Endodermal cell (in vitro differentiated cells): ENCODE measurements at regions not wholly inside any gene's neighbourhood (a gene's known extent, or its start where the extent isn't known, plus 50 kb on each side); places are given as distances from the start of the nearest gene placed in this dataset.

ENCODE experiments used
- DNase-seq: peaks from one replicate; pipeline ENCODE4 v3.0.0-alpha.2; 2017
- H3K27ac ChIP-seq: 2 replicates; pipeline ENCODE4 v1.5.1; 2013; ENCODE audit warnings: mild to moderate bottlenecking, low read depth, low read length, moderate library complexity
- H3K27me3 ChIP-seq: 2 replicates; pipeline ENCODE4 v1.6.1; 2013; ENCODE audit warnings: mild to moderate bottlenecking, low read length, moderate library complexity; ENCODE audit not compliant: insufficient read depth, control insufficient read depth, poor library complexity, severe bottlenecking
- H3K36me3 ChIP-seq: 2 replicates; pipeline ENCODE4 v1.7.0; 2013; ENCODE audit warnings: mild to moderate bottlenecking, low read length, moderate library complexity; ENCODE audit not compliant: control insufficient read depth, insufficient read depth
- H3K4me1 ChIP-seq: one replicate; pipeline ENCODE4 v1.7.0; 2013; ENCODE audit warnings: low read length; ENCODE audit not compliant: control insufficient read depth, insufficient read depth
- H3K4me3 ChIP-seq: 2 replicates; pipeline ENCODE4 v1.5.1; 2013; ENCODE audit warnings: mild to moderate bottlenecking, low read length, moderate library complexity
- H3K9ac ChIP-seq: 2 replicates; pipeline ENCODE4 v1.6.1; 2013; ENCODE audit warnings: mild to moderate bottlenecking, low read length, moderate library complexity; ENCODE audit not compliant: poor library complexity, severe bottlenecking; ENCODE audit errors: extremely low read depth
- H3K9me3 ChIP-seq: 2 replicates; pipeline ENCODE4 v1.6.1; 2013; ENCODE audit warnings: mild to moderate bottlenecking, low read length, moderate library complexity; ENCODE audit not compliant: control insufficient read depth
- H3K27ac Mint-ChIP-seq: 2 replicates; pipeline ENCODE4 v1.8.0; 2020; ENCODE audit warnings: mixed read lengths
- H3K27me3 Mint-ChIP-seq: 2 replicates; pipeline ENCODE4 v1.8.0; 2021; ENCODE audit warnings: mild to moderate bottlenecking, mixed read lengths; ENCODE audit not compliant: insufficient read depth
- H3K36me3 Mint-ChIP-seq: 2 replicates; pipeline ENCODE4 v1.8.0; 2020; ENCODE audit warnings: low read depth, mixed read lengths
- H3K4me1 Mint-ChIP-seq: 2 replicates; pipeline ENCODE4 v1.8.0; 2020; ENCODE audit warnings: mixed read lengths
- H3K4me3 Mint-ChIP-seq: 2 replicates; pipeline ENCODE4 v1.8.0; 2020; ENCODE audit warnings: mild to moderate bottlenecking, moderate library complexity, mixed read lengths
- H3K9me3 Mint-ChIP-seq: 2 replicates; pipeline ENCODE4 v1.8.0; 2020; ENCODE audit warnings: mild to moderate bottlenecking, mixed read lengths
- WGBS, 2 experiments: methylation state at CpG; one replicate each; pipeline versions ENCODE4 v1.1.5 to v1.1.7; 2013; ENCODE audit warnings: missing lambda C conversion rate in 2 of 2, mixed read lengths in 1 of 2; ENCODE audit not compliant: insufficient coverage in 1 of 2, insufficient read length in 1 of 2; 5-methylcytosine and 5-hydroxymethylcytosine counted together
- TF ChIP-seq, protein P1 (sequence below): fragments of 200-600 bp; sonication (generic); conservative IDR thresholded peaks from 2 replicates; pipeline ENCODE4 v1.5.0; 2021; ENCODE audit warnings: antibody characterized with exemption, mild to moderate bottlenecking

- Histone ChIP-seq H3K36me3 (no peaks in the 10 kb centered on the region), H3K4me1 (no peaks in the 10 kb centered on the region), H3K9me3 (no peaks in the 10 kb centered on the region), H3K27me3 (no peaks in the 10 kb centered on the region), H3K4me3 (no peak overlapping the region), H3K9ac (no peak overlapping the region), H3K27ac (no peak overlapping the region)
- H3K27me3 Mint-ChIP-seq: no peaks in the 10 kb centered on the region
- 77 to 95% methylated on average over 3 to 4 of the region's 4 CpGs for WGBS, 2 experiments
- no peaks in the 10 kb centered on the region for H3K9me3 Mint-ChIP-seq
- H3K4me3 Mint-ChIP-seq: no peak overlapping the region
- H3K4me1 Mint-ChIP-seq: no peaks in the 10 kb centered on the region
- no peak overlapping the region for H3K27ac Mint-ChIP-seq
- TF ChIP-seq, protein P1, sequence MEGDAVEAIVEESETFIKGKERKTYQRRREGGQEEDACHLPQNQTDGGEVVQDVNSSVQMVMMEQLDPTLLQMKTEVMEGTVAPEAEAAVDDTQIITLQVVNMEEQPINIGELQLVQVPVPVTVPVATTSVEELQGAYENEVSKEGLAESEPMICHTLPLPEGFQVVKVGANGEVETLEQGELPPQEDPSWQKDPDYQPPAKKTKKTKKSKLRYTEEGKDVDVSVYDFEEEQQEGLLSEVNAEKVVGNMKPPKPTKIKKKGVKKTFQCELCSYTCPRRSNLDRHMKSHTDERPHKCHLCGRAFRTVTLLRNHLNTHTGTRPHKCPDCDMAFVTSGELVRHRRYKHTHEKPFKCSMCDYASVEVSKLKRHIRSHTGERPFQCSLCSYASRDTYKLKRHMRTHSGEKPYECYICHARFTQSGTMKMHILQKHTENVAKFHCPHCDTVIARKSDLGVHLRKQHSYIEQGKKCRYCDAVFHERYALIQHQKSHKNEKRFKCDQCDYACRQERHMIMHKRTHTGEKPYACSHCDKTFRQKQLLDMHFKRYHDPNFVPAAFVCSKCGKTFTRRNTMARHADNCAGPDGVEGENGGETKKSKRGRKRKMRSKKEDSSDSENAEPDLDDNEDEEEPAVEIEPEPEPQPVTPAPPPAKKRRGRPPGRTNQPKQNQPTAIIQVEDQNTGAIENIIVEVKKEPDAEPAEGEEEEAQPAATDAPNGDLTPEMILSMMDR: no peak
- no peaks in the 10 kb centered on the region for H3K36me3 Mint-ChIP-seq
- no peak for DNase-seq
Observed at GRCh38 chr14:48991141-48991540, 595.0 kb downstream of the RPS29 start.

- H3K9me3 ChIP-seq: no peaks in the 10 kb centered on the region
- Mint-ChIP-seq H3K36me3 (no peaks in the 10 kb centered on the region), H3K27ac (no peak overlapping the region), H3K4me3 (no peak overlapping the region), H3K27me3 (peaks cover 3% of the 10 kb centered on the region), H3K9me3 (no peaks in the 10 kb centered on the region), H3K4me1 (no peaks in the 10 kb centered on the region)
- peaks cover 7% of the 10 kb centered on the region for H3K27me3 ChIP-seq
- no peak for DNase-seq
- H3K9ac ChIP-seq: no peak overlapping the region
- H3K4me1 ChIP-seq: no peaks in the 10 kb centered on the region
- WGBS, 2 experiments: 89 to 93% methylated on average over 4 to 6 of the region's 6 CpGs
- H3K27ac ChIP-seq: no peak overlapping the region
- TF ChIP-seq, protein P1: no peak
- H3K4me3 ChIP-seq: no peak overlapping the region
- H3K36me3 ChIP-seq: no peaks in the 10 kb centered on the region
Observed at GRCh38 chr14:48983351-48983888, 602.8 kb downstream of the RPS29 start.

GRCh38 chr14:48974994-48975393 lies 611.2 kb downstream of the RPS29 start:
- H3K9me3 Mint-ChIP-seq: no peaks in the 10 kb centered on the region
- 80 to 88% methylated on average over 1 of the region's 1 CpG for WGBS, 2 experiments

More at GRCh38 chr14:48974994-48975393, 611.2 kb downstream of the RPS29 start:
- no peaks in the 10 kb centered on the region for H3K9me3 ChIP-seq
- peaks cover 2% of the 10 kb centered on the region for H3K4me1 Mint-ChIP-seq
- H3K27me3 ChIP-seq: peaks cover 8% of the 10 kb centered on the region
- no peaks in the 10 kb centered on the region for H3K36me3 ChIP-seq
- H3K27ac Mint-ChIP-seq: no peak overlapping the region
- no peaks in the 10 kb centered on the region for H3K4me1 ChIP-seq
- no peak overlapping the region for H3K27ac ChIP-seq
- no peak overlapping the region for H3K9ac ChIP-seq
- no peak for DNase-seq
- no peaks in the 10 kb centered on the region for H3K36me3 Mint-ChIP-seq
- no peak overlapping the region for H3K4me3 ChIP-seq
- TF ChIP-seq, protein P1: peak; percentile 70
- H3K4me3 Mint-ChIP-seq: no peak overlapping the region
- no peaks in the 10 kb centered on the region for H3K27me3 Mint-ChIP-seq
